Adrenal gland (tissue), 5 donors: ENCODE measurements at regions not wholly inside any gene's neighbourhood (a gene's known extent, or its start where the extent isn't known, plus 50 kb on each side); places are given as distances from the start of the nearest gene placed in this dataset.

Experiments
- POLR2A ChIP-seq, 2 donors: fragments of 450-650 bp; IDR thresholded peaks; one replicate each; pipeline ENCODE4 v1.6.1; 2017; ENCODE audit warnings: antibody characterized with exemption in 2 of 2, mild to moderate bottlenecking in 2 of 2, moderate library complexity in 1 of 2
- TF ChIP-seq, protein P1 (sequence below), 6 experiments: fragments of 450-650 bp in 4 of 6; fragments of 200-600 bp in 2 of 6; sonication (generic) in 1 of 6; IDR thresholded peaks; 1 replicate in 5 of 6; 2 replicates in 1 of 6; pipeline versions ENCODE4 v1.5.1 to v1.8.0; 2016 to 2021; ENCODE audit warnings: antibody characterized with exemption in 6 of 6, mild to moderate bottlenecking in 2 of 6, moderate library complexity in 1 of 6
- donor health status: DM: no; HTN: no; CAD: no.

DNA sequence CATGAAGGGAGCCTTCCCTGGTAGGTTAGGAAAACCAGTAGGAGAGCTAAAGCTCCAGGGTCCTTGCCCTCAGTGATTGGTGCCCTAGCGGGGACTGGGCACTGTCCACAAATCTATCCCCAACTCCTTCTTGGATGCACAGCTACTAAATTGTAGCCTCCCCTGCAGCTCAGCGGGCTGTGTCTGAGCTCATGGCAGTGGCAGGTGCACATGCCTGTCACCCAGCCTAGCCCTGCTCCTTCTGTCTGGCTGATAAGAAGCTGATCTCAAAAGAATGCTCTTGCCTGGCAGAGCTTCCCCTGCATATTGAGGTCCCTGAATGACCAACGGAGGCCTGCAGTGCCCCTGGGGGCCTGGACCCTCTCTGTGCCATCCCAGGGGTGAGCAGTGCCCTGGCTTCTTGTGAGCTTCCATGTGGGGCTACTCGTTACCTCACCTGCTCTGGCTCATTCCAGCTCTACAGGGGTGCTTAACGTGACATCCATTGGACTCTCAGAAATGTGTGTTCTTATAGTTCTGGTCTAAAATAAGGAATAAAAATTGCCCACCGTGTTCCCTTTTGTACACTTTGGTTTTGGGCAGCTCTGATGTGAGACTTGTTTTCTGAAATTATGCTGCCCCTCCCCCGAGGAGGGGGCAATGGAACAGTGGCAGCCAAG is 59.8 kb upstream of the ANTXRL start:
- TF ChIP-seq, protein P1, sequence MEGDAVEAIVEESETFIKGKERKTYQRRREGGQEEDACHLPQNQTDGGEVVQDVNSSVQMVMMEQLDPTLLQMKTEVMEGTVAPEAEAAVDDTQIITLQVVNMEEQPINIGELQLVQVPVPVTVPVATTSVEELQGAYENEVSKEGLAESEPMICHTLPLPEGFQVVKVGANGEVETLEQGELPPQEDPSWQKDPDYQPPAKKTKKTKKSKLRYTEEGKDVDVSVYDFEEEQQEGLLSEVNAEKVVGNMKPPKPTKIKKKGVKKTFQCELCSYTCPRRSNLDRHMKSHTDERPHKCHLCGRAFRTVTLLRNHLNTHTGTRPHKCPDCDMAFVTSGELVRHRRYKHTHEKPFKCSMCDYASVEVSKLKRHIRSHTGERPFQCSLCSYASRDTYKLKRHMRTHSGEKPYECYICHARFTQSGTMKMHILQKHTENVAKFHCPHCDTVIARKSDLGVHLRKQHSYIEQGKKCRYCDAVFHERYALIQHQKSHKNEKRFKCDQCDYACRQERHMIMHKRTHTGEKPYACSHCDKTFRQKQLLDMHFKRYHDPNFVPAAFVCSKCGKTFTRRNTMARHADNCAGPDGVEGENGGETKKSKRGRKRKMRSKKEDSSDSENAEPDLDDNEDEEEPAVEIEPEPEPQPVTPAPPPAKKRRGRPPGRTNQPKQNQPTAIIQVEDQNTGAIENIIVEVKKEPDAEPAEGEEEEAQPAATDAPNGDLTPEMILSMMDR (IDR thresholded peaks at IDR 0.05), result no peak
- TF ChIP-seq POLR2A (IDR thresholded peaks at IDR 0.05), result no peak
